HCT116 (cell line): ENCODE measurements at regions not wholly inside any gene's neighbourhood (a gene's known extent, or its start where the extent isn't known, plus 50 kb on each side); places are given as distances from the start of the nearest gene placed in this dataset.

Experiments
- ATAC-seq: fragments of 200-7000 bp; cut with Tn5 transposase; 2 replicates; pipeline ENCODE4 v1.9.1; 2020; ENCODE audit warnings: mild to moderate bottlenecking, moderate library complexity
- BruUV-seq: library from RNA; stranded (reverse); fragments of 400-500 nt; replicated peaks from 2 replicates; lab custom pipeline; 2021; lab: Mats Ljungman, UMichigan
- CTCF ChIA-PET: fragments of 300-600 bp; sonication (Branson Sonifier 250); formaldehyde crosslinking; loops from one replicate; lab custom pipeline; 2021; ENCODE audit warnings: antibody characterized with exemption; lab: Charles Lee
- POLR2A ChIA-PET: fragments of 300-600, 350-600 bp; sonication (Branson Sonifier 250); formaldehyde crosslinking; loops from one replicate; lab custom pipeline; 2021; ENCODE audit warnings: antibody characterized with exemption; lab: Charles Lee
- RAD21 ChIA-PET, 2 experiments: fragments of 300-600 bp; sonication (Branson Sonifier 250); formaldehyde crosslinking; loops; one replicate each; lab custom pipeline; 2023; ENCODE audit warnings: low total read pairs in 2 of 2; ENCODE audit not compliant: uncharacterized antibody in 2 of 2, unreplicated experiment in 2 of 2, low non-redundant PET in 1 of 2; lab: Charles Lee
- DNase-seq: peaks from one replicate; pipeline ENCODE4 v3.0.0-alpha.2; 2010; ENCODE audit warnings: low read depth, low spot score
- H2AFZ ChIP-seq: fragments of 200-600 bp; shearing (Covaris generic), sonication (generic); 2 replicates; pipeline ENCODE4 v1.6.1; 2017; ENCODE audit warnings: low read depth, mixed run types, mixed read lengths, antibody characterized with exemption, low read length; ENCODE audit not compliant: poor library complexity, severe bottlenecking
- H3K27ac ChIP-seq: 2 replicates; pipeline ENCODE4 v1.5.1; 2012; ENCODE audit warnings: low read depth, low read length
- H3K27me3 ChIP-seq: fragments of 200-600 bp; sonication (generic); 2 replicates; pipeline ENCODE4 v1.6.1; 2016; ENCODE audit warnings: mixed run types, low read length, mixed read lengths; ENCODE audit not compliant: insufficient read depth
- H3K36me3 ChIP-seq, 2 experiments: fragments of 200-500 bp in 1 of 2; fragments of 200-600 bp in 1 of 2; sonication (Bioruptor generic) in 1 of 2; sonication (generic) in 1 of 2; 2 replicates each; pipeline versions ENCODE4 v1.5.1 to v1.6.1; 2014 to 2016; ENCODE audit warnings: low read length in 2 of 2, inconsistent platforms in 1 of 2, mixed read lengths in 1 of 2, mixed run types in 1 of 2; ENCODE audit not compliant: insufficient read depth in 2 of 2, control insufficient read depth in 1 of 2
- H3K4me1 ChIP-seq, 2 experiments: fragments of 200-600 bp in 1 of 2; sonication (generic) in 1 of 2; 2 replicates each; pipeline versions ENCODE4 v1.5.1 to v1.6.1; 2012 to 2017; ENCODE audit warnings: low read length in 2 of 2, inconsistent platforms in 1 of 2, mild to moderate bottlenecking in 1 of 2, mixed read lengths in 1 of 2, mixed run types in 1 of 2, moderate library complexity in 1 of 2; ENCODE audit not compliant: insufficient read depth in 2 of 2, control insufficient read depth in 1 of 2
- H3K4me2 ChIP-seq: fragments of 200-600 bp; sonication (generic); 2 replicates; pipeline ENCODE4 v1.6.1; 2017; ENCODE audit warnings: mixed run types, low read length, mixed read lengths
- H3K4me3 ChIP-seq, 2 experiments: fragments of 200-600 bp in 1 of 2; sonication (generic) in 1 of 2; replicated peaks in 1 of 2; 2 replicates each; pipeline ENCODE4 v1.5.1; 2011 to 2016; ENCODE audit warnings: low read length in 2 of 2, control low read depth in 1 of 2, low read depth in 1 of 2, mild to moderate bottlenecking in 1 of 2, mixed read lengths in 1 of 2, mixed run types in 1 of 2
- H3K79me2 ChIP-seq: fragments of 200-600 bp; sonication (generic); 2 replicates; pipeline ENCODE4 v1.6.1; 2017; ENCODE audit warnings: mild to moderate bottlenecking, mixed run types, low read length, moderate library complexity, mixed read lengths; ENCODE audit not compliant: insufficient read depth
- H3K9ac ChIP-seq: fragments of 200-600 bp; sonication (generic); 2 replicates; pipeline ENCODE4 v1.6.1; 2016; ENCODE audit warnings: low read length, mixed read lengths
- H3K9me2 ChIP-seq: fragments of 200-600 bp; sonication (generic), shearing (Covaris generic); 2 replicates; pipeline ENCODE4 v1.6.1; 2017; ENCODE audit warnings: mixed run types, mild to moderate bottlenecking, moderate library complexity; ENCODE audit not compliant: insufficient read depth
- H3K9me3 ChIP-seq, 2 experiments: fragments of 200-500 bp in 1 of 2; fragments of 200-600 bp in 1 of 2; sonication (Bioruptor generic) in 1 of 2; sonication (generic) in 1 of 2; 2 replicates each; pipeline ENCODE4 v1.6.1; 2014 to 2017; ENCODE audit warnings: low read length in 2 of 2, mixed read lengths in 2 of 2, inconsistent platforms in 1 of 2, low read depth in 1 of 2, mild to moderate bottlenecking in 1 of 2, mixed run types in 1 of 2, moderate library complexity in 1 of 2; ENCODE audit not compliant: control insufficient read depth in 1 of 2, insufficient read depth in 1 of 2
- H4K20me1 ChIP-seq: fragments of 200-600 bp; sonication (generic), shearing (Covaris generic); 2 replicates; pipeline ENCODE4 v1.6.1; 2017; ENCODE audit warnings: mixed run types, mild to moderate bottlenecking, moderate library complexity; ENCODE audit not compliant: insufficient read depth
- CBX3 ChIP-seq: IDR thresholded peaks from 2 replicates; pipeline ENCODE4 v1.6.1; 2012; ENCODE audit warnings: low read depth
- CTCF ChIP-seq, 3 experiments: fragments of 200-600 bp in 1 of 3; sonication (generic) in 1 of 3; IDR thresholded peaks in 2 of 3; conservative IDR thresholded peaks in 1 of 3; 2 replicates each; pipeline ENCODE4 v1.5.1; 2012 to 2017; ENCODE audit warnings: low read depth in 2 of 3, low read length in 2 of 3, antibody characterized with exemption in 1 of 3, borderline replicate concordance in 1 of 3, control low read depth in 1 of 3, mild to moderate bottlenecking in 1 of 3, mixed read lengths in 1 of 3, mixed run types in 1 of 3, moderate library complexity in 1 of 3; ENCODE audit not compliant: insufficient read depth in 1 of 3
- EGR1 ChIP-seq: IDR thresholded peaks from 2 replicates; pipeline ENCODE4 v1.6.1; 2012; ENCODE audit warnings: low read depth
- EZH2 ChIP-seq: fragments of 200-600 bp; sonication (generic); IDR thresholded peaks from 2 replicates; pipeline ENCODE4 v1.6.1; 2017; ENCODE audit warnings: antibody characterized with exemption, mixed run types
- EZH2phosphoT487 ChIP-seq: fragments of 200-600 bp; IDR thresholded peaks from 2 replicates; pipeline ENCODE4 v1.6.1; 2018; ENCODE audit warnings: antibody characterized with exemption, borderline replicate concordance
- FOSL1 ChIP-seq: IDR thresholded peaks from 2 replicates; pipeline ENCODE4 v1.6.1; 2012; ENCODE audit warnings: low read depth
- JUND ChIP-seq: IDR thresholded peaks from 2 replicates; pipeline ENCODE4 v1.6.1; 2012
- POLR2A ChIP-seq: IDR thresholded peaks from 2 replicates; pipeline ENCODE4 v1.7.0; 2011; ENCODE audit warnings: borderline replicate concordance; ENCODE audit not compliant: insufficient read depth, insufficient read length; ENCODE audit errors: extremely low read depth
- POLR2AphosphoS5 ChIP-seq: IDR thresholded peaks from 2 replicates; pipeline ENCODE4 v1.6.1; 2011; ENCODE audit warnings: mild to moderate bottlenecking, low read depth, low read length, moderate library complexity
- RAD21 ChIP-seq: IDR thresholded peaks from 2 replicates; pipeline ENCODE4 v1.6.1; 2012; ENCODE audit warnings: low read depth, mild to moderate bottlenecking
- SP1 ChIP-seq: IDR thresholded peaks from 2 replicates; pipeline ENCODE4 v1.6.1; 2012; ENCODE audit warnings: low read depth
- SRF ChIP-seq: IDR thresholded peaks from 2 replicates; pipeline ENCODE4 v1.6.1; 2012; ENCODE audit warnings: low read depth
- TCF7L2 ChIP-seq: IDR thresholded peaks from 2 replicates; pipeline ENCODE4 v1.7.0; 2011; ENCODE audit warnings: borderline replicate concordance, inconsistent platforms; ENCODE audit not compliant: insufficient read depth, insufficient read length; ENCODE audit errors: extremely low read depth
- YY1 ChIP-seq: IDR thresholded peaks from 2 replicates; pipeline ENCODE4 v1.6.1; 2011; ENCODE audit warnings: low read length, low read depth, moderate library complexity, mild to moderate bottlenecking; ENCODE audit not compliant: insufficient replicate concordance; ENCODE audit errors: extremely low read depth
- ZBTB33 ChIP-seq: IDR thresholded peaks from 2 replicates; pipeline ENCODE4 v1.6.1; 2011; ENCODE audit warnings: mild to moderate bottlenecking, low read length, moderate library complexity; ENCODE audit not compliant: insufficient replicate concordance; ENCODE audit errors: extremely low read depth
- ZFX ChIP-seq: fragments of 450-650 bp; IDR thresholded peaks from 2 replicates; pipeline ENCODE4 v1.6.1; 2017
- intact Hi-C: fragments of 100-400 bp; cut with micrococcal nuclease; formaldehyde crosslinking; loops from 2 replicates; pipeline ENCODE4 v1.10.0; 2022
- TF ChIP-seq, protein P1 (sequence below): IDR thresholded peaks from 2 replicates; pipeline ENCODE4 v1.6.1; 2012; ENCODE audit warnings: low read depth
- TF ChIP-seq, protein P2 (sequence below): IDR thresholded peaks from 2 replicates; pipeline ENCODE4 v1.6.1; 2012

DNA sequence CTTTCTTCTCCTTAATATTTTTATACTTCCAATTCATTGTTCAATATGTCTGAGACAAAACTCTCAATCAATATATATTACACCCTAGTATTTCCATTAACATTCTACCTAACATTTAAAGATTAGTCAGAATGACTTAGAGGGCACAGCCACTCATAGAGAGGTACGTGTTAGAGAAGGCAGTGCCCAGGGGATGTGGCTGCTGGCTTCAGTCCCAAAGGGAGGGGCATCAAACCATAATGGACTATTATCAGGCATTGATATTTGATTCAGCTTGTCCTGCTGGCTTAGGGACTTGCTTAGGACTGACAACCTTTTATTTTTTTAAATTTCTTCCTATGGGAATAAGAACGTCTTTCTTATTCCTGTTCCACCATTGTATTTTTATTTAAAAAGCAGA lies 1392.0 kb upstream of the ATXN8OS start:
- POLR2A ChIA-PET: no interaction called here
- no peaks in the 10 kb centered on the region; a peak in 1 of 4 replicates for H3K9me3 ChIP-seq
- DNase-seq (no peak), ATAC-seq (no peak)
- H3K4me3 ChIP-seq: no peak overlapping the region
- CTCF ChIA-PET: no interaction called here
- BruUV-seq: no TSS peak
- no peaks in the 10 kb centered on the region for H3K36me3 ChIP-seq
- H3K9ac ChIP-seq: no peak overlapping the region
- no peaks in the 10 kb centered on the region for H3K79me2 ChIP-seq
- H3K9me2 ChIP-seq: no peaks in the 10 kb centered on the region
- RAD21 ChIA-PET: no interaction called here
- no peaks in the 10 kb centered on the region for H3K27me3 ChIP-seq
- TF ChIP-seq POLR2AphosphoS5: no peak
- TF ChIP-seq TCF7L2: no peak
- TF ChIP-seq CBX3: no peak
- no peak for TF ChIP-seq EZH2phosphoT487
- TF ChIP-seq, protein P1, sequence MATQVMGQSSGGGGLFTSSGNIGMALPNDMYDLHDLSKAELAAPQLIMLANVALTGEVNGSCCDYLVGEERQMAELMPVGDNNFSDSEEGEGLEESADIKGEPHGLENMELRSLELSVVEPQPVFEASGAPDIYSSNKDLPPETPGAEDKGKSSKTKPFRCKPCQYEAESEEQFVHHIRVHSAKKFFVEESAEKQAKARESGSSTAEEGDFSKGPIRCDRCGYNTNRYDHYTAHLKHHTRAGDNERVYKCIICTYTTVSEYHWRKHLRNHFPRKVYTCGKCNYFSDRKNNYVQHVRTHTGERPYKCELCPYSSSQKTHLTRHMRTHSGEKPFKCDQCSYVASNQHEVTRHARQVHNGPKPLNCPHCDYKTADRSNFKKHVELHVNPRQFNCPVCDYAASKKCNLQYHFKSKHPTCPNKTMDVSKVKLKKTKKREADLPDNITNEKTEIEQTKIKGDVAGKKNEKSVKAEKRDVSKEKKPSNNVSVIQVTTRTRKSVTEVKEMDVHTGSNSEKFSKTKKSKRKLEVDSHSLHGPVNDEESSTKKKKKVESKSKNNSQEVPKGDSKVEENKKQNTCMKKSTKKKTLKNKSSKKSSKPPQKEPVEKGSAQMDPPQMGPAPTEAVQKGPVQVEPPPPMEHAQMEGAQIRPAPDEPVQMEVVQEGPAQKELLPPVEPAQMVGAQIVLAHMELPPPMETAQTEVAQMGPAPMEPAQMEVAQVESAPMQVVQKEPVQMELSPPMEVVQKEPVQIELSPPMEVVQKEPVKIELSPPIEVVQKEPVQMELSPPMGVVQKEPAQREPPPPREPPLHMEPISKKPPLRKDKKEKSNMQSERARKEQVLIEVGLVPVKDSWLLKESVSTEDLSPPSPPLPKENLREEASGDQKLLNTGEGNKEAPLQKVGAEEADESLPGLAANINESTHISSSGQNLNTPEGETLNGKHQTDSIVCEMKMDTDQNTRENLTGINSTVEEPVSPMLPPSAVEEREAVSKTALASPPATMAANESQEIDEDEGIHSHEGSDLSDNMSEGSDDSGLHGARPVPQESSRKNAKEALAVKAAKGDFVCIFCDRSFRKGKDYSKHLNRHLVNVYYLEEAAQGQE: no peak
- TF ChIP-seq EZH2: no peak
- no peak for TF ChIP-seq FOSL1
- no peak for TF ChIP-seq ZFX
- no peak for TF ChIP-seq CTCF (IDR thresholded peaks at IDR 0.05 in 2 of 3, conservative IDR thresholded peaks at IDR 0.05 in 1 of 3; ENCODE audit: borderline replicate concordance in 1 of 3, insufficient read depth in 1 of 3, low read depth in 2 of 3, low read length in 2 of 3)
- no peak for TF ChIP-seq ZBTB33
- no peak for TF ChIP-seq POLR2A
- TF ChIP-seq RAD21: no peak
- no peak for TF ChIP-seq SP1
- no peak for TF ChIP-seq JUND
- no peak for TF ChIP-seq EGR1
- no peak for TF ChIP-seq SRF
- TF ChIP-seq, protein P2, sequence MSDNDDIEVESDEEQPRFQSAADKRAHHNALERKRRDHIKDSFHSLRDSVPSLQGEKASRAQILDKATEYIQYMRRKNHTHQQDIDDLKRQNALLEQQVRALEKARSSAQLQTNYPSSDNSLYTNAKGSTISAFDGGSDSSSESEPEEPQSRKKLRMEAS: no peak
- TF ChIP-seq YY1: no peak
- TF ChIP-seq, all 23 proteins: peak for 0
- Histone ChIP-seq H4K20me1 (no peaks in the 10 kb centered on the region), H2AFZ (no peak overlapping the region), H3K4me1 (no peaks in the 10 kb centered on the region), H3K27ac (no peak overlapping the region), H3K4me2 (no peak overlapping the region)
- intact Hi-C loops: no loop called here
